SK-N-SH (cell line): ENCODE measurements at regions not wholly inside any gene's neighbourhood (a gene's known extent, or its start where the extent isn't known, plus 50 kb on each side); places are given as distances from the start of the nearest gene placed in this dataset.

Experiments
- CTCF ChIP-seq: fragments of 200-600 bp; sonication (generic); IDR thresholded peaks from 2 replicates; pipeline ENCODE4 v1.6.1; 2017; ENCODE audit warnings: antibody characterized with exemption, mild to moderate bottlenecking, moderate library complexity
- EP300 ChIP-seq, 2 experiments: IDR thresholded peaks; 2 replicates each; pipeline versions ENCODE4 v1.4.0 to v1.6.1; 2012; ENCODE audit warnings: borderline replicate concordance in 1 of 2, low read depth in 1 of 2, low read length in 1 of 2
- MAX ChIP-seq: IDR thresholded peaks from 2 replicates; pipeline ENCODE4 v1.4.0; 2012; ENCODE audit warnings: low read depth
- POLR2AphosphoS5 ChIP-seq: IDR thresholded peaks from 2 replicates; pipeline ENCODE4 v1.6.1; 2012; ENCODE audit warnings: low read depth, low read length
- USF2 ChIP-seq: fragments of 150-350 bp; IDR thresholded peaks from 2 replicates; pipeline ENCODE4 v1.6.1; 2017; ENCODE audit warnings: antibody characterized with exemption, low read length, low read depth, borderline replicate concordance
- YY1 ChIP-seq: IDR thresholded peaks from 2 replicates; pipeline ENCODE4 v1.4.0; 2012; ENCODE audit warnings: low read depth, mild to moderate bottlenecking

- TF ChIP-seq POLR2AphosphoS5 (peak; percentile 29; the same call in 1 of the 2 replicates), CTCF (no peak), MAX (0 out of 2 replicates have a peak, but pooled peaks have one; percentile 35), USF2 (no peak), EP300 (IDR thresholded peaks at IDR 0.05; ENCODE audit: borderline replicate concordance in 1 of 2, low read depth in 1 of 2, low read length in 1 of 2) (no peak), YY1 (no peak)
Observed at GRCh38 chr1:184827600-184828368, 73.1 kb upstream of the EDEM3 start.
